Brain microvascular endothelial cell (primary cell): ENCODE measurements at regions not wholly inside any gene's neighbourhood (a gene's known extent, or its start where the extent isn't known, plus 50 kb on each side); places are given as distances from the start of the nearest gene placed in this dataset.

Source experiments
- DNase-seq: peaks from one replicate; pipeline ENCODE4 v3.0.0-alpha.2; 2020
- H3K27ac ChIP-seq: fragments of 250-450 bp; sonication (Bioruptor Pico); 2 replicates; pipeline ENCODE4 v1.5.1; 2020; ENCODE audit warnings: mild to moderate bottlenecking, moderate library complexity
- H3K27me3 ChIP-seq: fragments of 250-450 bp; sonication (Bioruptor Pico); replicated peaks from 2 replicates; pipeline ENCODE4 v1.5.1; 2020; ENCODE audit warnings: mild to moderate bottlenecking
- H3K36me3 ChIP-seq: fragments of 250-450 bp; sonication (Bioruptor Pico); replicated peaks from 2 replicates; pipeline ENCODE4 v1.5.1; 2020; ENCODE audit warnings: mild to moderate bottlenecking
- H3K4me3 ChIP-seq: 2 replicates; pipeline ENCODE4 v1.5.1; 2011; ENCODE audit warnings: low read depth, mild to moderate bottlenecking, control low read depth, low read length, moderate library complexity
- CTCF ChIP-seq: IDR thresholded peaks from 2 replicates; pipeline ENCODE4 v1.5.1; 2011; ENCODE audit warnings: low read depth, mild to moderate bottlenecking, moderate library complexity, low read length, control low read depth, inconsistent platforms; ENCODE audit errors: missing control alignments
- in situ Hi-C: cut with HindIII; loops from 2 replicates; pipeline ENCODE4 v1.10.0; 2017; ENCODE audit warnings: low sequenced_read_pairs, low pct_ligation_motif_present

- Histone ChIP-seq H3K4me3 (no peak overlapping the region), H3K27ac (peak overlapping the region; percentile 97), H3K36me3 (no peaks in the 10 kb centered on the region), H3K27me3 (no peaks in the 10 kb centered on the region)
- TF ChIP-seq CTCF: no peak
- peak; percentile 87 for DNase-seq
- in situ Hi-C loops: no loop called here
These were observed 357.7 kb upstream of the BOD1L1 start for GRCh38 chr4:13984991-13985800.

- Histone ChIP-seq H3K36me3 (no peaks in the 10 kb centered on the region), H3K27ac (peak overlapping the region; percentile 97), H3K4me3 (no peak overlapping the region), H3K27me3 (no peaks in the 10 kb centered on the region)
- DNase-seq: no peak
- no peak for TF ChIP-seq CTCF
- in situ Hi-C loops: no loop called here
These were observed 358.3 kb upstream of the BOD1L1 start for GRCh38 chr4:13985837-13986236.

GRCh38 chr4:13986548-13986947 lies 359.0 kb upstream of the BOD1L1 start:
- H3K27me3 ChIP-seq: no peaks in the 10 kb centered on the region
- H3K27ac ChIP-seq: peak overlapping the region; percentile 97
- no peak for DNase-seq
- no peak overlapping the region for H3K4me3 ChIP-seq
- in situ Hi-C loops: no loop called here
- no peak for TF ChIP-seq CTCF
- H3K36me3 ChIP-seq: no peaks in the 10 kb centered on the region

- H3K27ac ChIP-seq: peak overlapping the region; percentile 97
- H3K4me3 ChIP-seq: no peak overlapping the region
- no peaks in the 10 kb centered on the region for H3K36me3 ChIP-seq
- peak; percentile 98 for DNase-seq
- no peak for TF ChIP-seq CTCF
- H3K27me3 ChIP-seq: no peaks in the 10 kb centered on the region
- in situ Hi-C loops: no loop called here
These were observed 361.1 kb upstream of the BOD1L1 start for GRCh38 chr4:13988353-13989305.

- DNase-seq: peak; percentile 43
- H3K27me3 ChIP-seq: no peaks in the 10 kb centered on the region
These were observed 362.0 kb upstream of the BOD1L1 start for GRCh38 chr4:13989501-13989900.

More at GRCh38 chr4:13989501-13989900, 362.0 kb upstream of the BOD1L1 start:
- Histone ChIP-seq H3K4me3 (no peak overlapping the region), H3K27ac (peak overlapping the region; percentile 97), H3K36me3 (no peaks in the 10 kb centered on the region)
- no peak for TF ChIP-seq CTCF
- in situ Hi-C loops: no loop called here
